Esophagus squamous epithelium (tissue), 4 donors: ENCODE measurements at regions not wholly inside any gene's neighbourhood (a gene's known extent, or its start where the extent isn't known, plus 50 kb on each side); places are given as distances from the start of the nearest gene placed in this dataset.

Experiments
- POLR2A ChIP-seq, 4 donors: fragments of 450-650 bp; IDR thresholded peaks; one replicate each; pipeline ENCODE4 v1.6.1; 2017; ENCODE audit warnings: antibody characterized with exemption in 4 of 4, mild to moderate bottlenecking in 4 of 4, moderate library complexity in 3 of 4
- TF ChIP-seq, protein P1 (sequence below), 6 experiments: fragments of 450-650 bp in 4 of 6; fragments of 200-600 bp in 2 of 6; sonication (generic) in 2 of 6; IDR thresholded peaks; one replicate each; pipeline ENCODE4 v1.5.1; 2016 to 2019; ENCODE audit warnings: antibody characterized with exemption in 6 of 6, mild to moderate bottlenecking in 4 of 6, moderate library complexity in 4 of 6

DNA sequence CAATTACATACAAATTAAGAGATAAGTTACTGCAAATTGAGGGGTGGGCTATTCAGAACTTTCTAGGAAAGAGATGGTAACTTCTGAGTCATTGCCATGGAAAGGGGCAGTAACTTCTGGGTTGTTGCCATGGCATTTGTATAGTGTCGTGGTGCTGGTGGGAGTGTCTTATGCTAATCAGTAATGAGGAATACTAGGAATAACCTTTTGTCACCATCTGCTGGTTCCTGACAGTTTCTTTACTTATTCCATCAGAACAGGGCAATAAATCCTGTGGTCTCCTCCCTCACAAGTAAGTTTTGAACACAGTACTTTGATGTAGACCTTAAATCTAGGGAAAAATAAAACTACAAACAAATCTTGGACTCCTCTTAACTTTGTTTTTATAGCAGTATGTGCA is 435.4 kb downstream of the BCL11A start:
- TF ChIP-seq, protein P1, sequence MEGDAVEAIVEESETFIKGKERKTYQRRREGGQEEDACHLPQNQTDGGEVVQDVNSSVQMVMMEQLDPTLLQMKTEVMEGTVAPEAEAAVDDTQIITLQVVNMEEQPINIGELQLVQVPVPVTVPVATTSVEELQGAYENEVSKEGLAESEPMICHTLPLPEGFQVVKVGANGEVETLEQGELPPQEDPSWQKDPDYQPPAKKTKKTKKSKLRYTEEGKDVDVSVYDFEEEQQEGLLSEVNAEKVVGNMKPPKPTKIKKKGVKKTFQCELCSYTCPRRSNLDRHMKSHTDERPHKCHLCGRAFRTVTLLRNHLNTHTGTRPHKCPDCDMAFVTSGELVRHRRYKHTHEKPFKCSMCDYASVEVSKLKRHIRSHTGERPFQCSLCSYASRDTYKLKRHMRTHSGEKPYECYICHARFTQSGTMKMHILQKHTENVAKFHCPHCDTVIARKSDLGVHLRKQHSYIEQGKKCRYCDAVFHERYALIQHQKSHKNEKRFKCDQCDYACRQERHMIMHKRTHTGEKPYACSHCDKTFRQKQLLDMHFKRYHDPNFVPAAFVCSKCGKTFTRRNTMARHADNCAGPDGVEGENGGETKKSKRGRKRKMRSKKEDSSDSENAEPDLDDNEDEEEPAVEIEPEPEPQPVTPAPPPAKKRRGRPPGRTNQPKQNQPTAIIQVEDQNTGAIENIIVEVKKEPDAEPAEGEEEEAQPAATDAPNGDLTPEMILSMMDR (IDR thresholded peaks at IDR 0.05) = no peak
- TF ChIP-seq POLR2A (IDR thresholded peaks at IDR 0.05) = no peak
